Left lung (tissue), 4 donors: ENCODE measurements at regions not wholly inside any gene's neighbourhood (a gene's known extent, or its start where the extent isn't known, plus 50 kb on each side); places are given as distances from the start of the nearest gene placed in this dataset.
A peak's percentile ranks its signal among the peaks of the same experiment; 100 is the strongest.

Experiments
- ATAC-seq: fragments of 200-7000 bp; cut with Tn5 transposase; one replicate; pipeline ENCODE4 v1.9.1; 2020; ENCODE audit warnings: moderate library complexity
- DNase-seq, 4 donors: peaks; one replicate each; pipeline ENCODE4 v3.0.0-alpha.2; 2013 to 2020
- H3K27ac ChIP-seq, 2 donors: fragments of 200-600 bp; sonication (generic) in 1 of 2; one replicate each; pipeline versions ENCODE4 v1.5.0 to v1.8.0; 2020 to 2021
- H3K27me3 ChIP-seq, 2 donors: fragments of 200-600 bp; sonication (generic) in 1 of 2; one replicate each; pipeline versions ENCODE4 v1.5.0 to v1.8.0; 2020 to 2021
- H3K36me3 ChIP-seq, 2 donors: fragments of 200-600 bp; sonication (generic) in 1 of 2; one replicate each; pipeline versions ENCODE4 v1.5.0 to v1.8.0; 2020 to 2021
- H3K4me1 ChIP-seq, 2 donors: fragments of 200-600 bp; one replicate each; pipeline ENCODE4 v1.8.0; 2021
- H3K4me3 ChIP-seq, 2 donors: fragments of 200-600 bp; sonication (generic) in 1 of 2; one replicate each; pipeline versions ENCODE4 v1.5.0 to v1.8.0; 2020 to 2021; ENCODE audit warnings: mild to moderate bottlenecking in 1 of 2
- H3K9me3 ChIP-seq, 2 donors: fragments of 200-600 bp; sonication (generic) in 1 of 2; one replicate each; pipeline versions ENCODE4 v1.5.0 to v1.8.0; 2020 to 2021
- intact Hi-C, 2 donors: fragments of 100-400 bp; cut with DNase I; formaldehyde crosslinking; loops; one replicate each; pipeline versions ENCODE4 v1.11.2 to v1.14.2; 2022
- TF ChIP-seq, protein P1 (sequence below), 2 donors: fragments of 200-600 bp; sonication (generic) in 1 of 2; IDR thresholded peaks; one replicate each; pipeline versions ENCODE4 v1.5.0 to v1.8.0; 2021; ENCODE audit warnings: antibody characterized with exemption in 2 of 2
- donor health status: DM: no; HTN: yes; CAD: no.
- donor health status: DM: no; HTN: no; CAD: no.

- TF ChIP-seq, protein P1, sequence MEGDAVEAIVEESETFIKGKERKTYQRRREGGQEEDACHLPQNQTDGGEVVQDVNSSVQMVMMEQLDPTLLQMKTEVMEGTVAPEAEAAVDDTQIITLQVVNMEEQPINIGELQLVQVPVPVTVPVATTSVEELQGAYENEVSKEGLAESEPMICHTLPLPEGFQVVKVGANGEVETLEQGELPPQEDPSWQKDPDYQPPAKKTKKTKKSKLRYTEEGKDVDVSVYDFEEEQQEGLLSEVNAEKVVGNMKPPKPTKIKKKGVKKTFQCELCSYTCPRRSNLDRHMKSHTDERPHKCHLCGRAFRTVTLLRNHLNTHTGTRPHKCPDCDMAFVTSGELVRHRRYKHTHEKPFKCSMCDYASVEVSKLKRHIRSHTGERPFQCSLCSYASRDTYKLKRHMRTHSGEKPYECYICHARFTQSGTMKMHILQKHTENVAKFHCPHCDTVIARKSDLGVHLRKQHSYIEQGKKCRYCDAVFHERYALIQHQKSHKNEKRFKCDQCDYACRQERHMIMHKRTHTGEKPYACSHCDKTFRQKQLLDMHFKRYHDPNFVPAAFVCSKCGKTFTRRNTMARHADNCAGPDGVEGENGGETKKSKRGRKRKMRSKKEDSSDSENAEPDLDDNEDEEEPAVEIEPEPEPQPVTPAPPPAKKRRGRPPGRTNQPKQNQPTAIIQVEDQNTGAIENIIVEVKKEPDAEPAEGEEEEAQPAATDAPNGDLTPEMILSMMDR (IDR thresholded peaks at IDR 0.05): no peak
- intact Hi-C loops: no loop called here
- Histone ChIP-seq H3K9me3 (no peaks in the 10 kb centered on the region), H3K27me3 (no peaks in the 10 kb centered on the region), H3K36me3 (no peaks in the 10 kb centered on the region), H3K27ac (no peak overlapping the region), H3K4me3 (no peak overlapping the region), H3K4me1 (no peaks in the 10 kb centered on the region)
- ATAC-seq (no peak), DNase-seq (no peak)
Observed at GRCh38 chr5:126192226-126192625, 231.0 kb upstream of the GRAMD2B start.

GRCh38 chr5:126195410-126196100 is 227.7 kb upstream of the GRAMD2B start:
- intact Hi-C loops: no loop called here

DNA sequence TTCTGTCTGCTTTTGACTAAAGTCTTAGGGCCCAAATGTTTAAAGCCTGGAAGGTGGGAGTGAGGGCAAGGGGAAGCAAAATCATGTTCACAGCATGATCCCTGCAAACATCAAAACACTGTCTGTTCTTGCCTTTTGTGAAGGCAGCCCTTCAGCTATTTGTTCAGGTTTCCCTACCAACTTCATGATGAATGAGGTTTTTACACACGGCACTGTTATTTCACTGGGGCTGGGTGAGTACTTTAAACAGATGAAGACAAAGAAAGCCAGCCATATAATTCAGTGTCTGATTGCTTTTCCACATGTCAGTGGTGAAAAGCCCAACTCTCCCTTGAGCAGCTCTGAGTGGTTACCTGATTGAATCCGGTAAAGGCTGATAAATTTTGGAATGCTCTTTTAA is 224.7 kb upstream of the GRAMD2B start:
- intact Hi-C loops: no loop called here
- no peak for ATAC-seq
- no peak overlapping the region for H3K4me3 ChIP-seq
- no peaks in the 10 kb centered on the region for H3K36me3 ChIP-seq
- no peaks in the 10 kb centered on the region for H3K27me3 ChIP-seq
- TF ChIP-seq, protein P1 (IDR thresholded peaks at IDR 0.05): no peak
- H3K9me3 ChIP-seq: peaks cover 0 to 10% of the 10 kb centered on the region in 2 donors
- H3K27ac ChIP-seq: no peak overlapping the region
- H3K4me1 ChIP-seq: no peaks in the 10 kb centered on the region
- DNase-seq: peak in 1 of 4 donors; percentile 1

More at GRCh38 chr5:126195410-126196100, 227.7 kb upstream of the GRAMD2B start:
- no peak overlapping the region for H3K4me3 ChIP-seq
- no peaks in the 10 kb centered on the region for H3K27me3 ChIP-seq
- H3K9me3 ChIP-seq: no peaks in the 10 kb centered on the region
- DNase-seq (no peak), ATAC-seq (no peak)
- no peak overlapping the region for H3K27ac ChIP-seq
- H3K4me1 ChIP-seq: no peaks in the 10 kb centered on the region
- H3K36me3 ChIP-seq: no peaks in the 10 kb centered on the region
- TF ChIP-seq, protein P1 (IDR thresholded peaks at IDR 0.05): no peak

DNA sequence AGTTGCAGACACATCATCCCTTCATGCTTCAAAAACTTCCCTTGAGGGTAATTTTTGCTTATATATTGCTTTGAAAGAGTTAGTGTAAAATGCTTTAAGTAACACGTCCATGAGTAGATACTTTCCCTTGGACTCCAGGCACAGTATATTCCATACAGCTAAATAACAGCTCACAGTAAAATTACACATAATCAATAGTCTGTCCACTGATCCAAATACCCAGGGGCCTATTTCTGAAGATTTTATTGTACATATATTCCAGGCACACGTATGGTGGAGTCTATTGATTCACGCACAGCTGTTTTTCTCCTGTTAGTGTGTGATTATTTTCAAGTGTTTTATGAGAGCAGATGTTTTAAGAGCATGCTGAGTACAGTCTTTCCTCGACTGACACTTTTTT is 223.7 kb upstream of the GRAMD2B start:
- TF ChIP-seq, protein P1 (IDR thresholded peaks at IDR 0.05): no peak
- H3K9me3 ChIP-seq: peaks cover 0 to 14% of the 10 kb centered on the region in 2 donors
- ATAC-seq: no peak
- no peaks in the 10 kb centered on the region for H3K27me3 ChIP-seq
- no peak for DNase-seq
- no peaks in the 10 kb centered on the region for H3K36me3 ChIP-seq
- no peaks in the 10 kb centered on the region for H3K4me1 ChIP-seq
- H3K27ac ChIP-seq: no peak overlapping the region
- intact Hi-C loops: no loop called here
- no peak overlapping the region for H3K4me3 ChIP-seq

DNA sequence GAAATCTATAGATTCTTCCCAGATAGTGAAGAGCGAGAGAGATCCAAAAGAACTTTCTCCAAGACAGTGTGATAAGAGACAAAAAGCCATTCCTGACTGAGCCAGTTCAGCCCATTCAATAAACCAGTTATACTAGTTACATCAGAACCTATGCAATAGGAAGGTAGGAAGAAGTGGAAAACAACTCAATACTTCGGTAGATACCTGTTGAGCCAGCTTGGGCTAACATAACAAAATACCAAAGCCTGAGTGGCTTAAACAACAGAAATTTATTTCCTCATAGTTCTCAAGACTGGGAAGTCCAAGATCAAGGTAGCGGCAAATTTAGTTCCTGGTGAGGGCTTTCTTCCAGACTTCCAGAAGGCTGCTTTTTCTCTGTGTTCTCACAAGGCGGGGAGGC is 214.5 kb upstream of the GRAMD2B start:
- no peak for DNase-seq
- TF ChIP-seq, protein P1 (IDR thresholded peaks at IDR 0.05): no peak
- no peaks in the 10 kb centered on the region for H3K4me1 ChIP-seq
- no peaks in the 10 kb centered on the region for H3K27me3 ChIP-seq
- no peak overlapping the region for H3K4me3 ChIP-seq
- no peak overlapping the region for H3K27ac ChIP-seq
- H3K9me3 ChIP-seq: peaks cover 0 to 20% of the 10 kb centered on the region in 2 donors
- H3K36me3 ChIP-seq: no peaks in the 10 kb centered on the region
- no peak for ATAC-seq
- intact Hi-C loops: no loop called here
